Suppressor macrophage treated with lipopolysaccharide for 4 hours (primary cell): ENCODE measurements at regions not wholly inside any gene's neighbourhood (a gene's known extent, or its start where the extent isn't known, plus 50 kb on each side); places are given as distances from the start of the nearest gene placed in this dataset.
"Not testable (repeated sequence)": the region's sequence is repeated elsewhere in the genome, so short reads cannot be mapped to it uniquely, and the experiment has no call there.

Experiments used
- DNase-seq: peaks from one replicate; pipeline ENCODE4 v3.0.0-alpha.2; 2020

DNA sequence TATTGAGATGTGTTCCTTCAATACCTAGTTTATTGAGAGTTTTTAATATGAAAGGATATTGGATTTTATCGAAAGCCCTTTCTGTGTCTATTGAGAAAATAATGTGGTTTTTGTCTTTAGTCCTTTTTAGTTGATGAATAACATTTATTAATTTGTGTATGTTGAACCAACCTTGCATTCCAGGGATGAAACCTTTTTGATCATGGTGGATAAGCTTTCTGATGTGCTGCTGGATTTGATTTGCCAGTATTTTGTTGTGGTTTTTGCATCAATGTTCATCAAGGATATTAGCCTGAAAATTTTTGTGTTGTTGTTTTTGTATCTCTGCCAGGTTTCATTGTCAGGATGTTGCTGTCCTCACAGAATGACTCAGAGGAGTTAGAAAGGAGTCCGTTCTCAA, 1710.4 kb downstream of the SUCLG1 start:
- no peak for DNase-seq

DNA sequence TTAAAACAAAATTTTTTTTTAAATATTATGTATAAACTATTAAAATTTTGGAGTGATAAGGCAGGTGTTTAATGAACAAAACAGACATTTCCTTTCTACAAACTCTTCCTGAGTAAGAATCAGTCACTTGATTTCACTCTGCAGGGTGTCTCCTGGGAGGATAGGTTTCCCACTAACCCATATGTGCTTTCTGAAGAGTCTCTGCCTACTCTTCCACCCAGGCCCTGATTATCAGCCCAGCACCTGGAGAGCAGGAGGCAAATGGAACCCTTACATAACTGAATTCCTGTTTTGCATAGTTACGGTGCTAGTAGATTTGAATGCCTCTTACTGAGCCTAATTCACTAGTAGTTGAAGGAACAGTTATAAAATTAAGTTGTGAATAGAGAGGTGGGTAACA, 1718.6 kb downstream of the SUCLG1 start:
- DNase-seq = no peak

DNA sequence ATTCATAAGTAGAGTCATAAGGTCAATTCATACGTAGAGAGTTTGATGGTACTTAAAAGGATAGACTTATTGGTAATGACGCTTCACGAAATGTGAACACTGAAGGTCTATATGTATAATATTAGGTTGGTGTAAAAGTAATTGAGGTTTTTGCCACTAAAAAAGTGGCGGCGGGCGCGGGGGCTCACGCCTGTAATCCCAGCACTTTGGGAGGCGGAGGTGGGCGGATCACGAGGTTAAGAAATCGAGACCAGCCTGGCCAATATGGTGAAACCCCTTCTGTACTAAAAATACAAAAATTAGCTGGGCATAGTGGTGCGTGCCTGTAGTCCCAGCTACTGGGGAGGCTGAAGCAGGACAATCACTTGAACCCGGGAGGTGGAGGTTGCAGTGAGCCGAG, 1721.1 kb downstream of the SUCLG1 start:
- not testable (repeated sequence) for DNase-seq

DNA sequence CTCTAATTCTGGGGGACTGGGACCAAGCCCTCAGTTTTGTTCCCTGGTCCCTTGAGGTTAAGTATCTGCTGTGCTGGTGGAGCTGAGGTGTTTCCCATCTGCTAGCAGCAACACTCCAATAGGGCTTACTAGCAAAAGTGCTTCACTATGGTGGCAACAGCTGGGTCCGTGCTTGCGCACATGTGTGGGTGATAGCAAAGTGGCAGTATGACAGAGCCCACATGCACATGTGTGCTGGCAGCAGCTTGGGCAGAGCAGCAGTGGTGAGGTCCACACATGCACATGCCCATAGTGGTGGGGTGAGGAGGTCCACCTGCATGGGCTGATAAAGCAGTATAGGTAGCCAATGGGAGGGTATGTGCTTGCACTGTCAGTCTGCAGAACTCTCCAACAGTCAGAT, 1723.7 kb downstream of the SUCLG1 start:
- DNase-seq = no peak

DNA sequence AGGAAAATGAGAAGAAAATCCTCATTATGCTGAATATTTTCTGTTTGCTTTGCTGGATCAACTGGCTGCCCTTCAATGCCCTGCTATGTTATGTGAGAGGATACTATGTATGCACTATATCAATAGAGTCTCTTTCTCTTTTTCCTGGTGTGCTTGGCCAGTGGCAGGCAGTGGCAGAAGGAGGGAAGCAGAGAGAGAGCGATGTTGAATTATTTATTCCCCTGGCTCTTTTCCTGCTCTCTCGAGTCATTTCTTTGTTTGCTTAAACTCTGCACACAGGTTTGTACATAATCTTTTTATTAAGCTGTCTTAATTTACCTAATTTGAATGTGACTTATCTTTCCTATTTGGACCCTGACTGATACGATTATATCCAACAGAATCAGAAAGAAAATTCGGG, 1727.3 kb downstream of the SUCLG1 start:
- no peak for DNase-seq

DNA sequence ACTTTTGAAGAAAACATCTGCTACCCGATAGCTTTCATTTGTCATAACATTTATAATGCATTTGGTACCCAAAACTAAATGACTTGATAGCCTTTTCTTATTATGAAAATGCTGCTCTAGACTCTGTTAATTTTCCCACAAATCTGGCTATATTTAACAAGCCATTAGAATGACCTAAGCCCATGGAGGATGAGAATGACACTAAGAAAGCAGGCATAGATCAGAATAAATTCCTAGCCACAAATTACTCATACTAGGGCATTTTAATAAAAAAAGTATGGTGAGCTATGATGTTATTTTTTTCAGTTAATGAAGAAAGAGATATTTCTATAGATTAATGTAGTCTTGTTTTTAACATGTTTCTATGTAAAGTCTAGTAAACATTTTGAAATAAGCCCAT, 1728.3 kb downstream of the SUCLG1 start:
- no peak for DNase-seq

DNA sequence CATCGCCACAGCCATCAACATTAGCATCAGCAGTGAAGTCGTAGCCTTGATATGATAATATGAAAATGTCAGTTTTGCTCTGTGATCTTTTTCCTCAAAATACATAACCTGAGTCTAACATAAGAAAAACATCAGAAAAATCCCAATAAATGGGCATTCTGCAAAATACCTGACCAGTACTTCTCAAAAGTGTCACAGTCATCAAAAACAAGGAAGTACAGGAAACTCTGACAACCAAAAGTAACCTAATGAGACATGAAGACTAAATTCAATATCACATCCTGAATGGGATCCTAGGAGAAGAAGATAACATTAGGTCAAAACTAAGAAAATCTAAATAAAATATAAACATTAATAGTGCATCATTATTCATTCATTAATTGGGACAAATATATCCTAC, 1731.0 kb downstream of the SUCLG1 start:
- DNase-seq = no peak

DNA sequence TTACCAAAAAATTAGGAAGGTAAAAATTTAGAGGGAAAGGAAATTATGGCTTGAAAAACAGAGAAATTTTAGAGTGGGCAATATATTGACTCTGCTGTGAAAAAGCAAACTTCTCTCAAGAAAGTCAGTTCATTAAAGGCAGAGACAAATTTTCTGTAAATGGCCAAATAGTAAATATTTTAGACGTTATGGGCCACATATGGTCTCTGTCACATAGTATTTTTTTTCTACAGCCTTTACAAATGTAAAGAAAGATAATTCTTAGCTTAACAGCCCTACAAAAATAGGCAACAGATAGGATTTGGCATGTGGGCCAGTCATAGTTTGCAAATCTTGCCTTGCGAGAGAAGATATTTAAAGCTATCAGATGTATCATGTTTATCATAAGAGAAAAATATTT, 1750.4 kb downstream of the SUCLG1 start:
- no peak for DNase-seq

DNA sequence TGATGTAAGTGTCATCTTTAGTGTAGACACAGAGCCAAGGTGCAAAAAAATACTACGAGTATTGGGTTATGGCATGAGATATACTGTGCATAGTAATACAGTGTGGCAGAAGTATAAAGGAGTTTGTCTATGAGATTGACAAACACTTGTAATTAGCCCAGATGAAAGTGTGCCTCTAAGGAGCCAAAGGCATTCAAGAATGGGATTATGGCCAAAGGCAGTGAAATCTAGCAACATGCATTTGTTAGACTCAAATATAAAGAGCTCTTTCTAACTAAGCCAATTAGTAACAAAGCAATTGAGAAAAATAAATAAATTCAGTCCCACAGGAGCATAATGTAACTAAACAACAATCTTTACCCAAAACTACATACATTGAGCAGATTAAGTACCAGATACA, 1761.8 kb downstream of the SUCLG1 start:
- no peak for DNase-seq

DNA sequence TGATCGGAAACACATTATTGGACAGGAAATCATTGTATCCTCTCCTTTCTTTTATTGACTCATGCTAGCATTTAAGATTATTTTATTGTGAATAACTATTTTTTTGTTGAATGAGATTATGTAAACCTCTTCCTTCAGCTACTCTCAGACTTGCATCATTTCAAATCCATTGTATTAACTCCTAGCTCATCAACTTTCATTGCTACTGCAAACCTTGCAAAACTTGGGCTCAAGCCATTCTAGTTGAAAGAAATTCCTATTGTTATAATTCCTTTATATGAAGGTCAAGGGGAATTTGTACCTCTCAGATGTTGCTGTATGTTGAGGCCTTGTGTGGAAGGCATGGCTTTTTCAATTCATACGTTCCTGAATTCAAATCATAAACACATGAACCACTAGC, 1764.6 kb downstream of the SUCLG1 start:
- no peak for DNase-seq

DNA sequence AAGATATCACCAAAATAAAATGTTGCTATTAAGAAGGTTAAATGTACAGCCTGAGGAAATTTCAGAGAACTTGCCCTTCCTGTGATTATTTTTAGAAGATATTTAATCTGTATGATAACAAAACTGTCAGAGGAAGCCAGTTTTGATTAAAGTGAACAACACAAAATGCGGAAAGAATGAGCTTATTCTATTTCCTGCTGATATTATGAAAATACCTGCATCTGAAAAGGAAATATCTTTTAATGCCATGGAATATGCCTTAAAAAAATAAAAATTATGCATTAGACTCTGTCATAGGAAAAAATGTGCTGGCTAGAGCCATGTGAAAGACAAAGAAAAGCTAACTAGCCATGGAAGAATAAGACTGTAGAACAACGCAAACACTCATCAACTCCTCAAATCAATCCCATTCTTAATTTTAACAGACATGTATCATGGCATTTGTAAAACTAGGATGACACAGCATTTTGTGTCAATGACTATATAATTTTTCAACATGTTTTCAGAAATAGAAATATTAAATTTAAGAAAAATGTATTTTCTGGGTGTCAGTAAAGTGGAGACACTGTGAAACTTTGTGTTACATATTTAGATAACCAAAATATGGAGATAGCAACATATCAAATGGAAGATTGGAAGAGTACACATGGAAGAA, 1768.2 kb downstream of the SUCLG1 start:
- no peak for DNase-seq

DNA sequence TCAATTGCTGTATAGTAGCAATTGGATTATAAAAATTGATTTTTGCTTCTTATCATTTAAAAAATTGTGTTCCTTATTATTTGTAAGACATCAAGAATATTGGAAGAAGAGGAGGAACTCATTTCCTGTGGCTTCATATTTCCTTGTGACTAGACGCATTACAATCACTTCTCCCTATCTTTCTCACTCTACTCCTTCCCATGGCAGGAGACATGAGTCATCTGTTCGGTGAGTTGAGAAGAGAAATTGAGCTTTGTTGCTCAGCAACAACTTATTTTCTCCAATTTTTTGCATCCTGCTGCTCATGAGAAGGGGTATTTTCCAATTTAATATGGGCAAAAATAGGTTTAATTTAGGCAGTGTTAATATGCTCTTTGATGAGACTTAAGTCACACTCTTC, 1783.9 kb downstream of the SUCLG1 start:
- no peak for DNase-seq

DNA sequence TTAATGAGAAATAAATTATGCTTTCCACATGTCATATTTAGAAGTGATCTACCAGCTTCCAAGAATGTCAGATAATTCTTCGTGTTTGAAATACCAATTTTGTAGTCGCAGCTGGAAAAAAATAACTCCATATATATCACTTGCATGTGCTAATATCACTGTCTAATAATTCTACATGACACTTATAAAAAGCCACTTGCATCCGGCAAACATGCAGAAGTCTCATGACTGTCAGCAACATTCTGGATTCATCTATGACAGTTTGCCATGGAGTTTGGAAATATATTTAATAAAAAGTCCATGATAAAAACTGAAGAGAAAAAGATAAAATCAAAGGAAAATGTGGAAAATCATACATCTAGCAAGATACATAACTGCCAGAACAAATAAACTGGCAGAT, 1784.4 kb downstream of the SUCLG1 start:
- DNase-seq = no peak

DNA sequence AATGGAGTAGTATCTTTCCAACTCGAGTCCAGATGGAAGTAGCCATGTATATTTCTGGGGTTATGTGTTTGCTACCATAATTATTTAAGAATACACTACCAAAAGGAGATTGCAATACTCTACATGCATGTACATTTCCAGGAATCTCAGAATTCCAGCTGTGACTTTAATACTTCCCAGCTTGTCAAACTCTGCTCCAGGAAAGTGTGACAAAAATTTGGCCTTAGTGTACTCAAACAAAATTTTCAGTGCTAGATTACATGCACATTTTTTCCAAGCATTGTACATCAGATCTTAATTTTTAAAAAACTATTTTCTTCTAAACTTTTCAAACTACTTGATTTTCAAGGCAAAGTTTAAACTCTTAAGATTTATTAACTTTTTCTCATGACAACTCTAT, 1791.6 kb downstream of the SUCLG1 start:
- no peak for DNase-seq

DNA sequence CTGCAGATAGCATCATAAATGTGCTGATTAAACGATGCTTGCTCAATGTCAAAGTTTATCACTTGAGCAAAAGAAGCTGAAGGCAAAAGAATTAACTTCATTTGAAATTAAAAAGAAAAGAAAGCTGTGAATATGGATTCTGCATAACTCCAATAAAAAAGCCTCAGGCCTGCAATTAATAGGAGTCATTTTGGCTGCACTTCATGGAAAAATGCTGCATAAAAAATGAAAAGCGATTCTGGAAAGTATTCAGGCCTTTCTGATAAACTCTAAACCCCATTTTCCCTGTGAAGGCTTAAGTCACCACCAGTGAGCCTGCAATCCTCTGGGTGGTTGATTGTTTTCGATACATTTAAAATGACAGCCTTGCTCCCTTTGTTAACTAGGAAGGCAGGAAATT, 1793.4 kb downstream of the SUCLG1 start:
- DNase-seq = no peak

DNA sequence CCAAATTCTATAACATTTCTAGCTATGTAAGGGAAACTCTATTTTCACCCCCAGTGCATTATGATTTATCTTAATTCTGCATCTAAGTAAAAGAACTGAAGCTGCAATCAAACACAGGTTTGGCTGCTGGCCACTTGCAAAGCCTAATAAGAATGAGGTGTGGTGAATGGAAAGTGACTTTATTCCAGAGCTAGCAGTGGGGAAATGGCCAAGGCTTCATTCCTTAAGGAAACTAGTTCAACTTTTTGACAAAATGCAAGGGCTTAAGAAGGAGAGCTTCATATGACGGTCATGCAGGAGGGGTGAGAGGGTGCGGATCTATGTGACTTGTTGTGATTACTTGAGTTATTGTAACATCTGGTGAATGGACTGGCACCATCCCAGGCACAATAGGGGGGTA, 1802.0 kb downstream of the SUCLG1 start:
- no peak for DNase-seq

DNA sequence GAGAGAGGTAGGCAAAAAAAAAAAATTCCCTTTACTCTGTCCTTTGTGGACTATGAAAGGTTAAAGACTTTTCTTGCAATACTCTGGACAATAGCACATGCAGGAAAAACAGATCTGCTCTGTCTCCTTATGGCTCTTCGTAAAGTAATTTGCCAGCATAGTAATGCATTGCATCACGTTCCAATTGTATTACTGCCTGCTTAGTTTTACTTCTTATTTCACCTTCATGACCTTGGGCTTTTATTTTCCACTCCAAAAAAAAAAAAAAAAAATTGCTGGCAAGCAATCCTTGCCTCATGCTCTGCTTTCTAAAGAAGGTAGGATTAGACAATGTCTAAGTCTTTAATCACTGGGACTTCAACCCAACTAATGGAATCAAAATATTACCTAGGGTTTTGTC, 1802.7 kb downstream of the SUCLG1 start:
- DNase-seq = no peak

DNA sequence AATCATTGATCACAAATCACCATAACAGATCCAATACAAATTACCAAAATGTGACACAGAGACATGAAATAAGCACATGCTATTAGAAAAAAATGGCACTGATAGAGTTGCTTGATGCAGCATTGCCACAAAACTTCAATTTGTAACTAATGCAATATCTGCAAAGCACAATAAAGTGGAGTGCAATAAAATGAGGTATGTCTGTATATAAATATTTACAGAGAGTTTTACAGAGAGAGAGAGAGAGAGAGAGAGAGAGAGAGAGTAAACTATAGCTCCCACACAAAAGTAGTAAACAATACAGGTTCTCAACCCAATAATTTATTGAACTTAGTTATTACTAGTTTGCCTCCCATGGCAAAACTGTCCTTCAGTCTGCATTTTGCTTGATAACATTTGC, 1807.0 kb downstream of the SUCLG1 start:
- DNase-seq = no peak

DNA sequence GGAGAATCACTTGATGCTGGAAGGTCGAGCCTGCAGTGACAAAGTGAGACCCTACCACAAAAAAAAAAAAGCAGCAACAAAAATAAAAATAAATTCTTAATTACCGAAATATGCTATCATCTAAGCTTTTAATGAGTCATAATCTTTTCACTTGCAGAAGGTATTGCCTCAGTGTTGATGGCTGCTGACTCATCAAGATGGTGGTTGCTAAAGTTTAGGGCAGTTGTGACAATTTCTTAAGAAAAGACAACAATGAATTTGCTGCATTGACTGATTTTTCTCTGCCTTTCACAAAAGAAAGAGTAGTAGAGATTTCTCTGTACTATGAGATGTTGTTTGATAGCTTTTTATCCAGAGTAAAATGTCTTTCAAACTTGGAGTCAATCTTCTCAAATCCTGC, 1809.0 kb downstream of the SUCLG1 start:
- DNase-seq = no peak

DNA sequence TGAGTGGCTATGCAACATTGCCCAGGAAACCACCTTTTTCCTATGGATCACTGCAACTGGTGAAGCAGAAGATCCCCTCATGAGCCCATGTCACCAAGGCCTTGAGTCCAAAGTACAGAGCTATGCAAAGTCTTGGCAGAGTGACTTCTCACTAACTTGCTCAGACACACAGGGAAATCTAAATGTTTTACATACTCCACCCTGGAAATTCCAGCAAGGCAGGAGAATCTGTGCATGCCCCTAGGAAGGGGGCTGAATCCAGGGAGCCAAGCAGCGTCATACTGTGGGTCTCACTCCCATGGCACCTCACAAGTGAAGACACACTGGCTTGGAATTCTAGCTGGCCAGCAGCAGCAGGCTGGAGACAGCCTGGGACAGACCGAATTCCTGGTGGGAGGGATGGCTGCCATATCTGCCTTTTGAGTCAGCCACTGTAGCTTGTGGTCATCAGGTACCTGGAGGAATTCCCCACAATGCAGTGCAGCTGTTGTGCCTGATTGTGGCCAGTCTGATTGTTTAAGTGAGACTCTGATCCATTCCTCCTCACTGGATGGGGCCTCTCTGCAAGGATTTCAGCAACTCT, 1817.4 kb downstream of the SUCLG1 start:
- no peak for DNase-seq

DNA sequence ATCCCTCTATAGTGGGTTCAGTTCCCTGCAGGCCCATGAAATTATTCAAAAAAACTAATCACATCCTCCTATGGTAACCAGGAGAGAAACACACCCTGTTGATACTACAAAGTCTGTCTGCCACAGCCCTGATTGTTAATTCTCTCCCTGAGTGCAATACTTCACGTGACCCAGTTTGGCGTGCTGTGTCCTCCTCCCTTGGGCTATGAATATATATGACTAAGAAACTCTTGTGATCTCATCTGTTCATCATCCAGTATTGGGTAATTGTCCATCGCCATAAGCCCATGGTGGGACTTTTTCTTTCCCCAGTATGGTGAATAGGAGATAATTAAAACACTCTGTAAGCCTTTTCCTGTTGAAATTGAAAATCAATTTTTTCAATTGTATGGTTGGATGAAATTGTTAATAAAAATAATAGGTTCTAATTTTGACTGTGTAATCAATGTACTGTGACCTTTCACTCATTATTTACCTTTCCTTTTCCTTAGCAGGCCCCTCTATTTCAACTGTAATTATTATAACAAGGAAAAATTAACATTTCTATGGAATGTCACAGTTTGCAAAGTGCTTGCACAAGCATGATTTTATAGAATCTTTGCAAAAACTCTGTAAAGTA, 1822.6 kb downstream of the SUCLG1 start:
- no peak for DNase-seq

DNA sequence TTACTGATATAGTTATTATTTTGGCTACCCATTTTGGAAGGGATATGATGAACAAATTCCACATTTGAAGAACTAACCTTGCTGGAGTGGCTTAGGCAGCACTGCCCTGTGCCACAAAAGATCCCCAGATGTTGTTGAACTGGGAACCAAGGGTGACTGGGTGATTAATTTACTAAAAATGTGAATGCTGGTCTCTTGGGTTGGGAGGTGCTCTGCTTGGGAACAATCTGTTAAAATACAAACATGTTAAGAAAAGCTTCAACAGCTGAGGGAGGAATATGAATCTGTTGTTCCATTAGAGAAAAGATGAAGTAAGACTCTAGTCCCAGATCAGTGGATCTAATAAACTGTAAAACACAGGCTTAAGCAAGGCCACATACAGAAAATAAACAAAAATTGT, 1860.1 kb downstream of the SUCLG1 start:
- no peak for DNase-seq

DNA sequence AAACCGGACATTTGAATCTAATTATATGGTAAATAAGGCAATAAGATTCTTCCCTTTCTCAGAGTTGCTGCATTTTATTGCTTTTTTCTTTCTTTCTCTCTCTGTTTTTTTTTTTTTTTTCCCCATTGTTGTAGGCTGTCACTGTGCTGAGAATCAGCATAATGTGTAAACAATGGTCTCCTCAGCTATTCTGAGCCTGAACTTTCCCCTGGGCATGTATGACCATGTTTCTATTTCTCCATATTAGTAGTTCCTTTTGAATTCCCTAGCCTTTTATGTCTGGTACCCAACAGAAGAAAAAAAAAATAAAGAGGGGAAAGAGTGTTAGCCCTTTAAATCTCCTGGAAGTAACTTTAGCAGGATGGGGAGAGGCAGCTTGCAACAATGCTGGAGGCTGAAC, 1862.5 kb downstream of the SUCLG1 start:
- no peak for DNase-seq

DNA sequence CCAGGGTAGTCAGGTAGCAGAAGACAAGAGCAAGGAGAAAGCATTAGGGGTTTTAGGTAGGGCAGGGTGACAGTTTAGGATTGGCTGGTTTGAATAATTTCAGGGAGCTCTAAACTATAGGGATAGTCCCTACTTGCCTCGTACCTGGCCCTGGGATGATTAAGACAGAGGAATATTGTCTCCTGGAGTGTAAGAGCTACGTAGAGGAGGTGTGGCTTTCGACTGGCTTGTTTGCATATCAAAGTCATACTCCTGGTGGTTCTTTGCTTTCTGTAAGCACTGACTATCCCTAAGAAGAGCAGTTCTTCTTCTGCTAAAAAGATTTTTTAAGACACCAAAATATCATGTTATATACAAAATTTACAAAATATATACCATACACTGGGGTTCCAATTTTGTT, 1867.4 kb downstream of the SUCLG1 start:
- no peak for DNase-seq

DNA sequence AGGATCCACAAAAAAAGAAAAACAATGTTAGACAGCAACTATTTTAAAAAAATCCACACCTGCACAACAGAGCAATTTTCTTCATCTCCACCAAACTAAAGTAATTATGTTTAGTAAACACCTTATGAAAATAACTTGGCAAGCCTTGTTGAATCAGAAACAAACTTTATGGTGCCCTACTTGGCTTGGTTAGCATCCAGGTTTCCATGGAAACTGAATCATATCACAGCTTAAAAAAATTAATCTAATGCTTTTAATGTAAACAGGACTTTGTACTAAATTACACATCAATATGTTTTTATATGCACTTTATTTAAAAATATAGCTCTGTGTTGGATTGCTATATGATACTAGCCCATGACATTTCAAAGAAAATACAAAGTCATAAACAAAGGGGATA, 1882.4 kb downstream of the SUCLG1 start:
- DNase-seq = no peak
